Activated CD8-positive, alpha-beta T cell treated with anti-CD3 and anti-CD28 coated beads for 36 hours (primary cell): ENCODE measurements at regions not wholly inside any gene's neighbourhood (a gene's known extent, or its start where the extent isn't known, plus 50 kb on each side); places are given as distances from the start of the nearest gene placed in this dataset.

ENCODE experiments used
- ATAC-seq: fragments of 200-7000 bp; cut with Tn5 transposase; one replicate; pipeline ENCODE4 v1.10.0; 2021; ENCODE audit warnings: mild to moderate bottlenecking, moderate library complexity
- CTCF ChIA-PET: fragments of 350-600 bp; sonication (Branson Sonifier 250); formaldehyde crosslinking; loops from one replicate; lab custom pipeline; 2021; ENCODE audit warnings: antibody characterized with exemption; lab: Charles Lee
- POLR2A ChIA-PET: fragments of 350-600 bp; sonication (Branson Sonifier 250); formaldehyde crosslinking; loops from one replicate; lab custom pipeline; 2021; ENCODE audit warnings: antibody characterized with exemption; lab: Charles Lee
- DNase-seq: peaks from one replicate; pipeline ENCODE4 v3.0.0-alpha.2; 2020
- H3K27ac Mint-ChIP-seq: one replicate; pipeline ENCODE4 v1.8.0; 2021; ENCODE audit warnings: mild to moderate bottlenecking, mixed read lengths
- H3K27me3 Mint-ChIP-seq: one replicate; pipeline ENCODE4 v1.8.0; 2021; ENCODE audit warnings: mixed read lengths
- H3K36me3 Mint-ChIP-seq: one replicate; pipeline ENCODE4 v1.8.0; 2021; ENCODE audit warnings: low read depth, mixed read lengths
- H3K4me1 Mint-ChIP-seq: one replicate; pipeline ENCODE4 v1.8.0; 2021; ENCODE audit warnings: low read depth, mixed read lengths
- H3K4me3 Mint-ChIP-seq: one replicate; pipeline ENCODE4 v1.8.0; 2021; ENCODE audit warnings: mild to moderate bottlenecking, moderate library complexity, mixed read lengths
- H3K9me3 Mint-ChIP-seq: one replicate; pipeline ENCODE4 v1.8.0; 2021; ENCODE audit warnings: mixed read lengths
- intact Hi-C: fragments of 100-400 bp; cut with micrococcal nuclease; formaldehyde crosslinking; loops from one replicate; pipeline ENCODE4 v1.10.0; 2022
- TF ChIP-seq, protein P1 (sequence below): fragments of 200-600 bp; IDR thresholded peaks from one replicate; pipeline ENCODE4 v1.8.0; 2022; ENCODE audit warnings: antibody characterized with exemption, mild to moderate bottlenecking

- no peak overlapping the region for H3K4me3 Mint-ChIP-seq
- H3K4me1 Mint-ChIP-seq = no peaks in the 10 kb centered on the region
- no peaks in the 10 kb centered on the region for H3K9me3 Mint-ChIP-seq
- ChIA-PET POLR2A (no interaction called here), CTCF (no interaction called here)
- no peak for ATAC-seq
- no peak for DNase-seq
- no peak overlapping the region for H3K27ac Mint-ChIP-seq
- TF ChIP-seq, protein P1, sequence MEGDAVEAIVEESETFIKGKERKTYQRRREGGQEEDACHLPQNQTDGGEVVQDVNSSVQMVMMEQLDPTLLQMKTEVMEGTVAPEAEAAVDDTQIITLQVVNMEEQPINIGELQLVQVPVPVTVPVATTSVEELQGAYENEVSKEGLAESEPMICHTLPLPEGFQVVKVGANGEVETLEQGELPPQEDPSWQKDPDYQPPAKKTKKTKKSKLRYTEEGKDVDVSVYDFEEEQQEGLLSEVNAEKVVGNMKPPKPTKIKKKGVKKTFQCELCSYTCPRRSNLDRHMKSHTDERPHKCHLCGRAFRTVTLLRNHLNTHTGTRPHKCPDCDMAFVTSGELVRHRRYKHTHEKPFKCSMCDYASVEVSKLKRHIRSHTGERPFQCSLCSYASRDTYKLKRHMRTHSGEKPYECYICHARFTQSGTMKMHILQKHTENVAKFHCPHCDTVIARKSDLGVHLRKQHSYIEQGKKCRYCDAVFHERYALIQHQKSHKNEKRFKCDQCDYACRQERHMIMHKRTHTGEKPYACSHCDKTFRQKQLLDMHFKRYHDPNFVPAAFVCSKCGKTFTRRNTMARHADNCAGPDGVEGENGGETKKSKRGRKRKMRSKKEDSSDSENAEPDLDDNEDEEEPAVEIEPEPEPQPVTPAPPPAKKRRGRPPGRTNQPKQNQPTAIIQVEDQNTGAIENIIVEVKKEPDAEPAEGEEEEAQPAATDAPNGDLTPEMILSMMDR = no peak
- no peaks in the 10 kb centered on the region for H3K36me3 Mint-ChIP-seq
- intact Hi-C loops = no loop called here
- H3K27me3 Mint-ChIP-seq = no peaks in the 10 kb centered on the region
Measured at GRCh38 chr22:48706934-48707762, 1120.5 kb downstream of the BRD1 start.

DNA sequence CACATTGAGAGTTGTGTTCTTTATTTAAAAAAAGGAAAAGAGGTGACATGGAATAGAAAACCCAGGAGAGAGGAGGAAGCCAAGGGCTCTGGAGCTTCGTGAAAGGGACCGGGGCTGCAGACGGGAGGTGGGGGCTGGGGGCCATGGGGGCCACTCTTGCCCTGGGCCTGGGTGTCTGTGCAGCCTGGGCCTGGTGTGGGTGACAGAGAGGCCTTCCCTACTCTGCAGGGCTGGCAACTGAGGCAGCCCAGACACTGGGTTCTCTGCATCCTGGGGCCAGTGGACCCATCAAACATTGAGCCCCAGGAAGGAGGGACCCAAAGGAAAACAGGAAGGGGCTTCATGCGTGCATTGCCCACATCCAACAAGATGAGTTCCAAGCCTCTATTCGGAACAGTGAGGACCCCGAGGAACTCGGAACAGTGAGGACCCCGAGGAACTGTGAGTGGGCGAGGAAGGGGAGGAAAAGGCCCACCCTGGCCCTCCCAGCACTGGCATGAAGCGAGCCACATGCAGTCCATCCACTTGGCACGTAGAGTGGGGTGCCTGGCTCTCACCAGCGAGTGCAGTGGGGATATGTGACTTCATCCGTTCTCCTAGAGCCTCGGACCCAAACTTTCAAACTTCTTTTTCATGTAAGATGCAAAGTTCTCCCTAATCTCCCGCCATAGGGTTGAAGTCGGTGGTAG lies 1121.6 kb downstream of the BRD1 start:
- TF ChIP-seq, protein P1 = no peak
- Mint-ChIP-seq H3K27me3 (no peaks in the 10 kb centered on the region), H3K4me1 (no peaks in the 10 kb centered on the region), H3K4me3 (no peak overlapping the region), H3K36me3 (no peaks in the 10 kb centered on the region), H3K27ac (no peak overlapping the region), H3K9me3 (no peaks in the 10 kb centered on the region)
- ChIA-PET CTCF (no interaction called here), POLR2A (no interaction called here)
- ATAC-seq (no peak), DNase-seq (no peak)
- intact Hi-C loops = no loop called here

DNA sequence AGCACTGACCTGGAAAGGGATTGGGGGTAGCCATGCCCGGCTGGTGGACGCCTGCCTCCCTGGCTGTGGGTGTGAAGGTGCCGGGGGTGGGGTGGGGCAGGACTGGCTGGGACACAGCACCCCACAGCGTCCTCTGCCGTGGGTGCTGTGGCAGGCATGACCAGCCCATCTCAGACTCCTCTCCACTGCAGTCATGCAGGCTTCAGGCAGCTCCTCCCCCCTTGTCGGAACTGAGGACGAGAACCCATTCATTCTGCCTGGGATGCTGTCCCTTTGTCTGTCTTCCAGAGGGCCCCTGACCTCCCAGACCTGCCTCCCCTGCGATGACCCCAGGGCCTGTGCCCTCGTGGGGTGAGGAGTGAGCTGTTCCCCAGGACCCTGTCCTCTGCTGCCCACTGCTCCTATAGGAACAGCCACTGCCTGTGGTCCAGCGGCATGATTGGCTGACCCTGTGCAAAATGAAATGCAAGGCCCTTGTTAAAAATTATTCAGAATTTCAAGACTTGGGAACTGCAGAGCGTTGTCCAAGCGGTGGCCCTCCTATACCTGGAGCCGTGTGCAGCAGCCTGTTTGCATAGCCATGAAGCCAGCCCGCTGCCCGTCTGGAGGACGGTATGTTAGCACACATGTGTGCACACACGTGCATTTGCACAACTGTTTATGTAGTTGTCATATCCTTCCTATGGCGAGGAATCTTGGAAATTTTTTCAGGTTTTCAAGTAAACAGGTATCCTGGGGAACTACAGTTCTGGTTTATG lies 1122.3 kb downstream of the BRD1 start:
- POLR2A ChIA-PET = no interaction called here
- Mint-ChIP-seq H3K27me3 (no peaks in the 10 kb centered on the region), H3K4me3 (no peak overlapping the region), H3K27ac (no peak overlapping the region), H3K4me1 (no peaks in the 10 kb centered on the region), H3K36me3 (no peaks in the 10 kb centered on the region), H3K9me3 (no peaks in the 10 kb centered on the region)
- no peak for DNase-seq
- TF ChIP-seq, protein P1 = no peak
- CTCF ChIA-PET = no interaction called here
- no peak for ATAC-seq
- intact Hi-C loops = no loop called here

- POLR2A ChIA-PET = no interaction called here
- ATAC-seq = no peak
- no peak overlapping the region for H3K27ac Mint-ChIP-seq
- CTCF ChIA-PET = no interaction called here
- intact Hi-C loops = no loop called here
- H3K36me3 Mint-ChIP-seq = no peaks in the 10 kb centered on the region
- DNase-seq = no peak
- TF ChIP-seq, protein P1 = no peak
- no peaks in the 10 kb centered on the region for H3K9me3 Mint-ChIP-seq
- H3K27me3 Mint-ChIP-seq = no peaks in the 10 kb centered on the region
- no peaks in the 10 kb centered on the region for H3K4me1 Mint-ChIP-seq
- H3K4me3 Mint-ChIP-seq = no peak overlapping the region
Measured at GRCh38 chr22:48704335-48704734, 1123.3 kb downstream of the BRD1 start.
